Fibroblast of lung (primary cell): ENCODE measurements at regions not wholly inside any gene's neighbourhood (a gene's known extent, or its start where the extent isn't known, plus 50 kb on each side); places are given as distances from the start of the nearest gene placed in this dataset.

Experiments
- DNase-seq, 2 donors: peaks; one replicate each; pipeline versions ENCODE4 v3.0.0 to v3.0.0-alpha.2; 2010; ENCODE audit warnings: low read depth in 2 of 2
- H2AFZ ChIP-seq: 2 replicates; pipeline ENCODE4 v1.5.1; 2012; ENCODE audit warnings: low read length, control low read depth, inconsistent platforms
- H3K27ac ChIP-seq: 2 replicates; pipeline ENCODE4 v1.5.1; 2011; ENCODE audit warnings: low read length, control low read depth; ENCODE audit not compliant: insufficient read depth
- H3K27me3 ChIP-seq: 2 replicates; pipeline ENCODE4 v1.5.1; 2011; ENCODE audit warnings: mild to moderate bottlenecking, low read length; ENCODE audit not compliant: control insufficient read depth, insufficient read depth
- H3K36me3 ChIP-seq: 2 replicates; pipeline ENCODE4 v1.5.1; 2011; ENCODE audit warnings: low read length; ENCODE audit not compliant: control insufficient read depth, insufficient read depth
- H3K4me1 ChIP-seq: 2 replicates; pipeline ENCODE4 v1.5.1; 2011; ENCODE audit warnings: low read length; ENCODE audit not compliant: control insufficient read depth, insufficient read depth; ENCODE audit errors: extremely low read depth
- H3K4me2 ChIP-seq: 2 replicates; pipeline ENCODE4 v1.5.1; 2011; ENCODE audit warnings: low read length, control low read depth; ENCODE audit not compliant: insufficient read depth; ENCODE audit errors: extremely low read depth
- H3K4me3 ChIP-seq, 4 experiments: fragments of 200-600 bp in 1 of 4; sonication (generic) in 1 of 4; replicated peaks in 1 of 4; 2 replicates each; pipeline ENCODE4 v1.5.1; 2011 to 2016; ENCODE audit warnings: low read length in 4 of 4, low read depth in 3 of 4, mild to moderate bottlenecking in 3 of 4, control low read depth in 2 of 4, inconsistent platforms in 1 of 4, mixed read lengths in 1 of 4; ENCODE audit not compliant: insufficient read depth in 1 of 4; ENCODE audit errors: control extremely low read depth in 1 of 4
- H3K79me2 ChIP-seq: 2 replicates; pipeline ENCODE4 v1.5.1; 2012; ENCODE audit warnings: mild to moderate bottlenecking, low read length, inconsistent platforms; ENCODE audit not compliant: control insufficient read depth, insufficient read depth
- H3K9ac ChIP-seq: 2 replicates; pipeline ENCODE4 v1.5.1; 2011; ENCODE audit warnings: mild to moderate bottlenecking, low read length, control low read depth; ENCODE audit not compliant: insufficient read depth
- H3K9me3 ChIP-seq: 2 replicates; pipeline ENCODE4 v1.5.1; 2012; ENCODE audit warnings: low read depth, low read length; ENCODE audit not compliant: control insufficient read depth, insufficient read depth
- H4K20me1 ChIP-seq: 2 replicates; pipeline ENCODE4 v1.5.1; 2011; ENCODE audit warnings: low read length; ENCODE audit not compliant: control insufficient read depth, insufficient read depth; ENCODE audit errors: extremely low read depth
- CTCF ChIP-seq, 2 donors: IDR thresholded peaks in 1 of 2; conservative IDR thresholded peaks in 1 of 2; 1 replicate in 1 of 2; 2 replicates in 1 of 2; pipeline ENCODE4 v1.5.1; 2011 to 2012; ENCODE audit warnings: low read length in 2 of 2, control low read depth in 1 of 2, inconsistent platforms in 1 of 2, low read depth in 1 of 2, mild to moderate bottlenecking in 1 of 2
- EZH2 ChIP-seq: IDR thresholded peaks from 2 replicates; pipeline ENCODE4 v1.5.1; 2012; ENCODE audit warnings: low read length, control low read depth, mild to moderate bottlenecking; ENCODE audit errors: missing control alignments

GRCh38 chr21:43282358-43283120, 113.7 kb downstream of the CRYAA start:
- Histone ChIP-seq H3K27me3 (peaks cover 9% of the 10 kb centered on the region), H3K4me2 (no peak overlapping the region), H3K4me3 (no peak overlapping the region), H4K20me1 (no peaks in the 10 kb centered on the region), H3K9ac (no peak overlapping the region), H3K36me3 (no peaks in the 10 kb centered on the region), H2AFZ (no peak overlapping the region), H3K27ac (no peak overlapping the region), H3K79me2 (no peaks in the 10 kb centered on the region), H3K9me3 (no peaks in the 10 kb centered on the region), H3K4me1 (no peaks in the 10 kb centered on the region)
- DNase-seq = no peak
- TF ChIP-seq EZH2 = no peak
- TF ChIP-seq CTCF (conservative IDR thresholded peaks at IDR 0.05 in 1 of 2, IDR thresholded peaks at IDR 0.05 in 1 of 2; ENCODE audit: low read depth in 1 of 2, low read length in 2 of 2) = no peak

DNA sequence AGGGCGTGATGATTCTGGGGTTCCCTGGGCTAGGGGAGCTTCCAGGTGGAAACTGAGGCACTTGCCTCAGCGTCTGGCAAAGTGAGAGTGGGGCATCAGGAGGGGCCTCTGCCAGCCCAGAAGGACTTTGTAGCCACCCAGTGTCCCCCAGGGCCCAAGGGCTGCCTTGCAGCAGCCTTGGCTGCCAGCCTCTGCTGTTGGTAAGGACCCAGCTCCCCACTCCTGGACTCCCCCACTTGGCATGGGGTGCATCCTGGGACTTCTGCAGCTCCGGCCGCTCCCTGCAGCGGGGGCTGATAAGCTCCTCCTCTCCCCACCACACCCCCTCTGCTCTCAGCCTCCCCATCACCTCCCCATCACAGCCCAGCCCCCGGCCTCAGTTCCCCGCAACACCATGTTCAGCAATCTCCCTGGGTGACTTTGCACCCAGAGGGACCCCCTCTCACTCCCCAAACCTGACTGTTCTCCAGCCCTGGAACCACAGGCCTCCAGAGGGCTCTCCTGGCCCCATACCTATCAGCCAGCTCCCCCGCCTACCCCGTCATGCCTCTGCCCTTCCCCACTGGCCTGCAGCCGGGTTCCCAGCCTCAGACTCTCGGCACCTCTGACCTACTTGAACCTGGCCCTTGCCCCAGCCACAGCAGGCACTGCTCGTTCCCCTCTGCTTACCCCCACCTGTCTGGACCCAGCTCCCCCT, 113.0 kb downstream of the CRYAA start:
- no peak overlapping the region for H2AFZ ChIP-seq
- DNase-seq = no peak
- no peak for TF ChIP-seq CTCF (conservative IDR thresholded peaks at IDR 0.05 in 1 of 2, IDR thresholded peaks at IDR 0.05 in 1 of 2; ENCODE audit: low read depth in 1 of 2, low read length in 2 of 2)
- TF ChIP-seq EZH2 = no peak

GRCh38 chr21:43280949-43281633, 112.3 kb downstream of the CRYAA start:
- Histone ChIP-seq H3K27ac (no peak overlapping the region), H2AFZ (no peak overlapping the region), H3K4me3 (no peak overlapping the region), H4K20me1 (no peaks in the 10 kb centered on the region), H3K9me3 (no peaks in the 10 kb centered on the region), H3K4me2 (no peak overlapping the region), H3K36me3 (no peaks in the 10 kb centered on the region), H3K4me1 (no peaks in the 10 kb centered on the region), H3K27me3 (peaks cover 11% of the 10 kb centered on the region), H3K79me2 (no peaks in the 10 kb centered on the region), H3K9ac (no peak overlapping the region)
- TF ChIP-seq CTCF (conservative IDR thresholded peaks at IDR 0.05 in 1 of 2, IDR thresholded peaks at IDR 0.05 in 1 of 2; ENCODE audit: low read depth in 1 of 2, low read length in 2 of 2) (no peak), EZH2 (no peak)
- no peak for DNase-seq

More for the DNA sequence above, 113.0 kb downstream of the CRYAA start:
- Histone ChIP-seq H3K36me3 (no peaks in the 10 kb centered on the region), H3K9me3 (no peaks in the 10 kb centered on the region), H4K20me1 (no peaks in the 10 kb centered on the region), H3K79me2 (no peaks in the 10 kb centered on the region), H3K27ac (no peak overlapping the region), H3K9ac (no peak overlapping the region), H3K4me2 (no peak overlapping the region), H3K27me3 (peaks cover 11% of the 10 kb centered on the region), H3K4me1 (no peaks in the 10 kb centered on the region), H3K4me3 (no peak overlapping the region)
